ENCODE measurements at regions not wholly inside any gene's neighbourhood (a gene's known extent, or its start where the extent isn't known, plus 50 kb on each side); places are given as distances from the start of the nearest gene placed in this dataset.
"Not testable (repeated sequence)": the region's sequence is repeated elsewhere in the genome, so short reads cannot be mapped to it uniquely, and the experiment has no call there.

DNA sequence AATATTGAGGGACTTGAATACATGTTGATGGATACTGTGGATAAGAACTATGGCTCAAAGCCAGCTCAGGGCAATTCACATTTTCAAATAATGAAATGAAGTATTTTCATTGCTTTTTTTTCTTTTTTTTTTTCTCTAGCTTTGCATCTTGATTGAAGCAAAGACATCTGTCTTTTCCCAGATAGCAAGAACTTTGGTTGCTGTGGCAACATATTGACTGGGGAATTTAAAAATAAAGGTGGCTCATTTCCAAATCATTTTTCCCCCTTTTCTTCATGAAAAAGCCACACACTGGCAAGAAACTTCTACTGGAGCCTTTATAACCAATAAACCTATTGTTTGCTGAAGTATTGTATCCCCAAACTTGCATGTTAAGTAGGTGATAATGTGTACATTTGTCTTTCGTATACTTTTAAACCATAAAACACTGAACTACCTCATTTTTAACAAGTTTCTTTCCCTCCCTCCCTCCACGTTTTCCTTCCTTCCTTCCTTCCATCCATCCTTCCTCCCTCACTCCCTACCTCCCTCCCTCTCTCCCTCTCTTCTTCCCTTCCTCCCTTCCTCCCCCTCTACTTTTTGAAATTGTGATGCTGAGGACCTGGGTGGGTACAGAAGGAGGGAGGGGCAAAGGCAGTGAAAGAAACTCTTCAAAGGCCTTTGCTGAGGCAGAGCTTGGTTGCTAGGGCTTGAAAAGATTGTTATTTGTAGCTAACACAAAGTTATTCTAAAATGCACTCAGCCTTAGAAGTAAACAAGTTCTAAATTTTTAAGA, 343.5 kb upstream of the SPRY2 start:
- no peak overlapping the region for H3K27ac ChIP-seq
- TF ChIP-seq, protein P1, sequence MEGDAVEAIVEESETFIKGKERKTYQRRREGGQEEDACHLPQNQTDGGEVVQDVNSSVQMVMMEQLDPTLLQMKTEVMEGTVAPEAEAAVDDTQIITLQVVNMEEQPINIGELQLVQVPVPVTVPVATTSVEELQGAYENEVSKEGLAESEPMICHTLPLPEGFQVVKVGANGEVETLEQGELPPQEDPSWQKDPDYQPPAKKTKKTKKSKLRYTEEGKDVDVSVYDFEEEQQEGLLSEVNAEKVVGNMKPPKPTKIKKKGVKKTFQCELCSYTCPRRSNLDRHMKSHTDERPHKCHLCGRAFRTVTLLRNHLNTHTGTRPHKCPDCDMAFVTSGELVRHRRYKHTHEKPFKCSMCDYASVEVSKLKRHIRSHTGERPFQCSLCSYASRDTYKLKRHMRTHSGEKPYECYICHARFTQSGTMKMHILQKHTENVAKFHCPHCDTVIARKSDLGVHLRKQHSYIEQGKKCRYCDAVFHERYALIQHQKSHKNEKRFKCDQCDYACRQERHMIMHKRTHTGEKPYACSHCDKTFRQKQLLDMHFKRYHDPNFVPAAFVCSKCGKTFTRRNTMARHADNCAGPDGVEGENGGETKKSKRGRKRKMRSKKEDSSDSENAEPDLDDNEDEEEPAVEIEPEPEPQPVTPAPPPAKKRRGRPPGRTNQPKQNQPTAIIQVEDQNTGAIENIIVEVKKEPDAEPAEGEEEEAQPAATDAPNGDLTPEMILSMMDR (IDR thresholded peaks at IDR 0.05), result no peak

DNA sequence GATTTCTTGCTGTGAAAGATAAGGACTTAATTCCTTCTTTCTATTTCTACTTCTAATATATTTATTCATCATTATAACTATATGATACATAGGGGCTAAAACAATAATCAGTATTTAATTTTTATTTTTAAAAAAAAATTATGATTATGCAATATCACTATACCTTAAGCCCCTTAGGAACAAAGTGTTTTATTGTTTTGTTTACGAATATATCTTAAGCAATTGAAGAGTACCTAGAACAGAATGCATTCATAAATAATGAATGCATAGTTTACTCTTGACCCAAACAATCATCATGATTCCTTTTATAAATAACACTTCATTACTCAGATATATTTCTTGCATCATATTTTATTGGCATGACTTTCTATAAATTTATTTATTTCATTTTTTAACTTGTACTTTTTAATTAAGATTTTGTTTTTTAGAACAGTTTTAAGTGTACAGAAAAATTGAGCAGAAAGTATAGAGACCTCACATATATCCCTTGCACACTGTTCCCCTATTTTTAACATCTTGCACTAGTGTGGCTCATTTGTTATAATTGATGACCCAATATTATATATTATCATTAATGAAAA, 339.9 kb upstream of the SPRY2 start:
- Histone ChIP-seq H3K9me3 (peaks cover 0 to 34% of the 10 kb centered on the region in 2 donors), H3K36me3 (no peaks in the 10 kb centered on the region), H3K27me3 (no peaks in the 10 kb centered on the region), H3K4me1 (no peaks in the 10 kb centered on the region), H3K27ac (no peak overlapping the region), H3K4me3 (no peak overlapping the region)
- TF ChIP-seq, protein P1 (IDR thresholded peaks at IDR 0.05), result no peak
- DNase-seq (ENCODE audit: low spot score), result no peak

More for the DNA sequence above, 343.5 kb upstream of the SPRY2 start:
- Histone ChIP-seq H3K4me3 (no peak overlapping the region), H3K27me3 (no peaks in the 10 kb centered on the region), H3K9me3 (no peaks in the 10 kb centered on the region), H3K36me3 (no peaks in the 10 kb centered on the region), H3K4me1 (no peaks in the 10 kb centered on the region)
- DNase-seq (ENCODE audit: low spot score), result no peak

DNA sequence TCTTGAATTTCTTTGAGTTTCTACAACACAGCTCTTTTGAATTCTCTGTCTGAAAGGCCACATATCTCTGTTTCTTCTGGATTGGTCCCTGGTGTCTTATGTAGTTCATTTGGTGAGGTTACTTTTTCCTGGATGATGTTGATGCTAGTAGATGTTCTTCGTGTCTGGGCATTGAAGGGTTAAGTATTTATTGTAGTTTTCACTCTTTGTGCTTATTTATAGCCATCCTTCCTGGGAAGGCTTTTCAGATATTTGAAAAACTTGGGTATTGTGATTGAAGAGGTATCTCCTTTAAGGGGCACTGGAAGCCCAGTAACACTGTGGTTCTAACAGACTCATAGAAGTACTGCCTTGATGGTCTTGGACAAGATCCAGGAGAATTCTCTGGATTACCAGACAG, 338.5 kb upstream of the SPRY2 start:
- no peak for DNase-seq (ENCODE audit: low spot score)
- no peaks in the 10 kb centered on the region for H3K27me3 ChIP-seq
- peaks cover 0 to 35% of the 10 kb centered on the region in 2 donors for H3K9me3 ChIP-seq
- H3K36me3 ChIP-seq, result no peaks in the 10 kb centered on the region
- no peak overlapping the region for H3K4me3 ChIP-seq
- no peak overlapping the region for H3K27ac ChIP-seq
- TF ChIP-seq, protein P1 (IDR thresholded peaks at IDR 0.05), result no peak
- no peaks in the 10 kb centered on the region for H3K4me1 ChIP-seq

DNA sequence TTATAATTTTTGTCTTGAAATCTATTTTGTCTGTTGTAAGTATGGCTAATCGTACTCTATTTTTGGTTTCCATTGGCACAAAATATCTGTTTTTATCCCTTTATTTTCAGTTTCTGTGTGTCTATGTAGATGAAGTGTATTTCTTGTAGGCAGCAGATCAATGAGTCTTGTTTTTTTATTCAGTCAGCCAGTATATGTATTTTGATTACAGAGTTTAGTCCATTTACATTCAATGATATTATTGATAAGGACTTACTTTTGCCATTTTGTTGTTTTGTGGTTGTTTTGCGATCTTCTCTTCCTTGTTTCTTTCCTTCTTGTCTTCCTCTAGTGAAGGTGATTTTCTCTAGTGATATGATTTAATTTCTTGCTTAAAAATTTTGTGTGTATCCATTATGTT, 336.3 kb upstream of the SPRY2 start:
- Histone ChIP-seq H3K9me3 (peaks cover 0 to 38% of the 10 kb centered on the region in 2 donors), H3K27me3 (no peaks in the 10 kb centered on the region), H3K27ac (no peak overlapping the region), H3K4me1 (no peaks in the 10 kb centered on the region), H3K4me3 (no peak overlapping the region), H3K36me3 (no peaks in the 10 kb centered on the region)
- DNase-seq (ENCODE audit: low spot score), result no peak
- TF ChIP-seq, protein P1 (IDR thresholded peaks at IDR 0.05), result no peak

DNA sequence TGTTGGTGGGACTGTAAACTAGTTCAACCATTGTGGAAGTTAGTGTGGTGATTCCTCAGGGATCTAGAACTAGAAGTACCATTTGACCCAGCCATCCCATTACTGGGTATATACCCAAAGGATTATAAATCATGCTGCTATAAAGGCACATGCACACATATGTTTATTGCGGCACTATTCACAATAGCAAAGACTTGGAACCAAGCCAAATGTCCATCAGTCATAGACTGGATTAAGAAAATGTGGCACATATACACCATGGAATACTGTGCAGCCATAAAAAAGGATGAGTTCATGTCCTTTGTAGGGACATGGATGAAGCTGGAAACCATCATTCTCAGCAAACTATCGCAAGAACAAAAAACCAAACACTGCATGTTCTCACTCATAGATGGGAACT, 334.5 kb upstream of the SPRY2 start:
- H3K27ac ChIP-seq; H3K27me3 ChIP-seq; H3K4me1 ChIP-seq; H3K36me3 ChIP-seq; H3K4me3 ChIP-seq; DNase-seq (ENCODE audit: low spot score): not testable (repeated sequence)
- H3K9me3 ChIP-seq, result peaks cover 0 to 42% of the 10 kb centered on the region in 2 donors

DNA sequence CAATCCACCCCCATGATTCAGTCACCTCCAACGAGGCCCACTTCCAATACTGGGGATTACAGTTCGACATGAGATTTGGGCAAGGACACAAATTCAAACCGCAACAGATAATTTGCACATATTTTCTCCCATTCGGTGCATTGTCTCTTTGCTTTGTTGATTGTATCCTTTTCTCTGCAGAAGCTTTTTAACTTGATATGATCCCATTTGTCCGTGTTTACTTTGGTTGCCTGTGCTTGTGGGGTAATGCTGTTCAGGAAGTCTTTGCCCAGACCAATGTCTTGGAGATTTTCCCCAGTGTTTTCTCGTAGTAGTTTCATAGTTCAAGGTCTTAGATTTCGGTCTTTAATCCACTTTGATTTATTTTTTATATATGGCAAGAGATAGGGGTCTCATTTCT, 330.8 kb upstream of the SPRY2 start:
- H3K4me3 ChIP-seq, result no peak overlapping the region
- no peaks in the 10 kb centered on the region for H3K36me3 ChIP-seq
- no peaks in the 10 kb centered on the region for H3K4me1 ChIP-seq
- H3K27me3 ChIP-seq, result no peaks in the 10 kb centered on the region
- no peak overlapping the region for H3K27ac ChIP-seq
- TF ChIP-seq, protein P1 (IDR thresholded peaks at IDR 0.05), result no peak
- no peak for DNase-seq (ENCODE audit: low spot score)
- peaks cover 0 to 17% of the 10 kb centered on the region in 2 donors for H3K9me3 ChIP-seq
